ENCODE measurements at regions not wholly inside any gene's neighbourhood (a gene's known extent, or its start where the extent isn't known, plus 50 kb on each side); places are given as distances from the start of the nearest gene placed in this dataset.

DNA sequence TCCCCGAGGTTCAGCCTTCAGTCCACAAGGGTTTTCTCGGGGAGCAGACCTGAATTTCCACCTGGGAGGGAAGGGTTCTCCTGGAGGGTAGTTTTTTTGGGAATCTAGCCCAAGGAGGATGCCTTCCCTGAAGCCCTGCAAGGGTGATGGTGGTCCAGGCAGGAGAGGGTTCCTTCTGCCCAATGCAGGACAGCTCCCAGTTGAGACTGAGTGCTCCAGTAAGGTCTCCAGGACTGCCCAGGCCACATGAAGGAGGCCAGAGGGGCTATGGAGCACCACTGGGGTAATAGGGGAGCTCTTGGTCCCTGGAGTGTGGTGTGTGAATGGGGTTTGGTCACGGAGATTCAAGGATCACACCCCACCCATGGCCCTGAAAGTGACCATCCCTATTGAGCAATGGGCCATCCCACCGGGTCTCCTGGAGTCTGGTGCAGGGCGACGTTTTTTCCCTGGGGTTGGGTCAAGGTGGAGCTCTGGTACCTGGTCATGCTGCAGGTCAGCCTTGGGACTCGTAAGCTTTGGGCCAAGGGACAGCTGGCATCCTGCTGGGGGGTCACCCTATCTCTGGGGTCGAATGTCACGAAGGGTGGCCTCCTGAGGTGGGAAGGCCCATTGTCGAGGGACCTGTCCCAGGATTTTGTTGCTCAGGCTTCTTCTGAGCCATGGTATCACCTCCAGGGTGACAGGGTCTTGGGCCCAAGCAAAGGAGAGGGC is 196.5 kb downstream of the UBE3A start:
- Histone ChIP-seq H3K4me1 (replicated peaks) (no peaks in the 10 kb centered on the region), H3K36me3 (no peaks in the 10 kb centered on the region), H3K9me3 (no peaks in the 10 kb centered on the region), H3K27me3 (replicated peaks; ENCODE audit: insufficient read depth) (no peaks in the 10 kb centered on the region), H3K27ac (no peak overlapping the region), H3K4me3 (no peak overlapping the region)
- WGBS = 69% methylated on average over 10 of the region's 10 CpGs
- TF ChIP-seq, protein P1, sequence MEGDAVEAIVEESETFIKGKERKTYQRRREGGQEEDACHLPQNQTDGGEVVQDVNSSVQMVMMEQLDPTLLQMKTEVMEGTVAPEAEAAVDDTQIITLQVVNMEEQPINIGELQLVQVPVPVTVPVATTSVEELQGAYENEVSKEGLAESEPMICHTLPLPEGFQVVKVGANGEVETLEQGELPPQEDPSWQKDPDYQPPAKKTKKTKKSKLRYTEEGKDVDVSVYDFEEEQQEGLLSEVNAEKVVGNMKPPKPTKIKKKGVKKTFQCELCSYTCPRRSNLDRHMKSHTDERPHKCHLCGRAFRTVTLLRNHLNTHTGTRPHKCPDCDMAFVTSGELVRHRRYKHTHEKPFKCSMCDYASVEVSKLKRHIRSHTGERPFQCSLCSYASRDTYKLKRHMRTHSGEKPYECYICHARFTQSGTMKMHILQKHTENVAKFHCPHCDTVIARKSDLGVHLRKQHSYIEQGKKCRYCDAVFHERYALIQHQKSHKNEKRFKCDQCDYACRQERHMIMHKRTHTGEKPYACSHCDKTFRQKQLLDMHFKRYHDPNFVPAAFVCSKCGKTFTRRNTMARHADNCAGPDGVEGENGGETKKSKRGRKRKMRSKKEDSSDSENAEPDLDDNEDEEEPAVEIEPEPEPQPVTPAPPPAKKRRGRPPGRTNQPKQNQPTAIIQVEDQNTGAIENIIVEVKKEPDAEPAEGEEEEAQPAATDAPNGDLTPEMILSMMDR (IDR thresholded peaks at IDR 0.05) = no peak
- intact Hi-C loops (cut with DNase I) = no loop called here
- no peak for DNase-seq (ENCODE audit: low spot score)

- no peaks in the 10 kb centered on the region for H3K27me3 ChIP-seq (replicated peaks; ENCODE audit: insufficient read depth)
- no peak for DNase-seq (ENCODE audit: low spot score)
- H3K9me3 ChIP-seq = no peaks in the 10 kb centered on the region
- no peaks in the 10 kb centered on the region for H3K36me3 ChIP-seq
- no peak overlapping the region for H3K27ac ChIP-seq
- no peak overlapping the region for H3K4me3 ChIP-seq
- 86% methylated on average over 15 of the region's 15 CpGs for WGBS
- intact Hi-C loops (cut with DNase I) = no loop called here
- no peaks in the 10 kb centered on the region for H3K4me1 ChIP-seq (replicated peaks)
- TF ChIP-seq POLR2A (IDR thresholded peaks at IDR 0.05) = no peak
Measured at GRCh38 chr15:25242957-25243799, 195.6 kb downstream of the UBE3A start.

DNA sequence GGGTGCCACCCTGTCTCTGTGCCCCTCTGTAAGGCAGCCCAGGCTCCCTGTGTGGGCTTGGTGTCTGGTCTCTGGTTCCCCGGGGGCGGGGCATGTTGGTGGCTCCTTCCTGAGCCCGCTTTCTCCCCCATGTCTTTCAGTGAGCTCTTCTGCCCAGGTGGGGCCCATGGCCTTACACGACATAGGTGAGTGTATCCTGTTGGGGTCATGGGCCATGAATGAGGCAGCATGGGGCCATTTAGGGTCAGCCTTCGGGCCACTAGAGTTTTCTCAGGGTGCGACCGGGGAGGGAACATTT is 195.1 kb downstream of the UBE3A start:
- 93% methylated on average over 7 of the region's 7 CpGs for WGBS
- no peak for DNase-seq (ENCODE audit: low spot score)
- Histone ChIP-seq H3K4me1 (replicated peaks) (no peaks in the 10 kb centered on the region), H3K27me3 (replicated peaks; ENCODE audit: insufficient read depth) (no peaks in the 10 kb centered on the region), H3K9me3 (no peaks in the 10 kb centered on the region), H3K36me3 (no peaks in the 10 kb centered on the region), H3K4me3 (no peak overlapping the region), H3K27ac (no peak overlapping the region)
- intact Hi-C loops (cut with DNase I) = no loop called here
- TF ChIP-seq POLR2AphosphoS5 (IDR thresholded peaks at IDR 0.05) (no peak), POLR2A (IDR thresholded peaks at IDR 0.05) (no peak)
- TF ChIP-seq, protein P1 (IDR thresholded peaks at IDR 0.05) = no peak

DNA sequence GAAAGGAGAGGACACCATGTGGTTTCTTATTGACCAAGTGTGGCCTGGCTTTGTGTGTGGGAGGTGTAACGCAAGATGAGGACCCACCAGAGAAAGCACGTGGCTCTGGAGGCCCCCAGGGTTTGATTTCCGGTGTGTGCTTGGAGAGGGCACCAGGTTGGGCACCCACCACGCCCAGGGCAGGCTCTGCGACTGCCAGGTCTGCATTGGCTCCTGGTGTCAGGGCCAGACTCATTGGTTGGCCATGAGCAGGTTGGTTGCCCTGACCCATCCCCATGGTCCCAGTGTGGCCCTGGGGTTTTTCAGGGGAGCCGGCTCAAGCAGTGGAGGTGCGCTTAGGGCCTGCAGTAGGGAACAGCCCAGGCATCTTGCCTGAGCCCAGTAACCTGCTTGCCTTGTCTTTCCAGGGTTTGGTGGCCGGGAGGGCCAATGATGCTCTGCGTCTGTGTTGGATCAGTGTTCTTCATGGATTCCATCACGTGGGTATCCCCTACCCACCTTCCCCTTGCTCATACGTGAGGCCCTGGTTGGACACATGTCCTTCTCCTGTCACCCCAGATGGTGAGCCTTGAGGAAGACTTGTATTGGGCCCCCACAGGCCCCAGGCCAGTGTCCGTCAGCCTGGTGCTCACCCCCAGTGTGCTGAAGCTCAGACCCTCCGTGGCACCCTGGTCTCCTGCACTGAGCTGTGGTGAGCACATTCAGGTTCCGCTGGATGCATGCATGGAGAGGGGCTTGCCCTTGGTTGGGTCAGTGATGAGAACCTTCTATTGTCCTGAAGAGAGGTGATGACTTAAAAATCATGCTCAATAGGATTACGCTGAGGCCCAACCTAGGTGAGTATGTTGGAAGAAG is 193.9 kb downstream of the UBE3A start:
- TF ChIP-seq POLR2A (IDR thresholded peaks at IDR 0.05) (no peak), POLR2AphosphoS5 (IDR thresholded peaks at IDR 0.05) (no peak)
- TF ChIP-seq, protein P1 (IDR thresholded peaks at IDR 0.05) = no peak
- no peaks in the 10 kb centered on the region for H3K4me1 ChIP-seq (replicated peaks)
- H3K36me3 ChIP-seq = no peaks in the 10 kb centered on the region
- H3K4me3 ChIP-seq = no peak overlapping the region
- H3K27me3 ChIP-seq (replicated peaks; ENCODE audit: insufficient read depth) = no peaks in the 10 kb centered on the region
- intact Hi-C loops (cut with DNase I) = loop anchor here (5.0 kb wide), 1 partner anchor 48 kb away; no protein-coding TSS in a partner anchor
- H3K27ac ChIP-seq = no peak overlapping the region
- 87% methylated on average over 15 of the region's 15 CpGs for WGBS
- no peaks in the 10 kb centered on the region for H3K9me3 ChIP-seq
- DNase-seq (ENCODE audit: low spot score) = no peak
